ENCODE measurements at regions not wholly inside any gene's neighbourhood (a gene's known extent, or its start where the extent isn't known, plus 50 kb on each side); places are given as distances from the start of the nearest gene placed in this dataset.

GRCh38 chr9:12289711-12290110 lies 403.5 kb upstream of the TYRP1 start:
- TF ChIP-seq POLR2A (IDR thresholded peaks at IDR 0.05; ENCODE audit: low read depth, low read length) (no peak), CTCF (IDR thresholded peaks at IDR 0.05; ENCODE audit: extremely low read depth in 1 of 2, insufficient read depth in 1 of 2, low read depth in 1 of 2, low read length in 2 of 2) (no peak), EZH2 (IDR thresholded peaks at IDR 0.05; ENCODE audit: borderline replicate concordance, low read depth, low read length, severe bottlenecking) (no peak), POLR2AphosphoS5 (IDR thresholded peaks at IDR 0.05; ENCODE audit: insufficient read depth, low read depth, low read length) (no peak), GATA2 (IDR thresholded peaks at IDR 0.05; ENCODE audit: insufficient read depth, insufficient read length, low read depth, low read length) (no peak), JUN (IDR thresholded peaks at IDR 0.05; ENCODE audit: borderline replicate concordance, insufficient read depth, insufficient read length, low read depth) (no peak), MYC (IDR thresholded peaks at IDR 0.05; ENCODE audit: low read depth, low read length) (no peak), FOS (IDR thresholded peaks at IDR 0.05; ENCODE audit: borderline replicate concordance, insufficient read depth, low read length) (no peak)
- TF ChIP-seq, protein P1, sequence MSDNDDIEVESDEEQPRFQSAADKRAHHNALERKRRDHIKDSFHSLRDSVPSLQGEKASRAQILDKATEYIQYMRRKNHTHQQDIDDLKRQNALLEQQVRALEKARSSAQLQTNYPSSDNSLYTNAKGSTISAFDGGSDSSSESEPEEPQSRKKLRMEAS (IDR thresholded peaks at IDR 0.05; ENCODE audit: insufficient read depth, insufficient read length): no peak
